ENCODE measurements at regions not wholly inside any gene's neighbourhood (a gene's known extent, or its start where the extent isn't known, plus 50 kb on each side); places are given as distances from the start of the nearest gene placed in this dataset.

DNA sequence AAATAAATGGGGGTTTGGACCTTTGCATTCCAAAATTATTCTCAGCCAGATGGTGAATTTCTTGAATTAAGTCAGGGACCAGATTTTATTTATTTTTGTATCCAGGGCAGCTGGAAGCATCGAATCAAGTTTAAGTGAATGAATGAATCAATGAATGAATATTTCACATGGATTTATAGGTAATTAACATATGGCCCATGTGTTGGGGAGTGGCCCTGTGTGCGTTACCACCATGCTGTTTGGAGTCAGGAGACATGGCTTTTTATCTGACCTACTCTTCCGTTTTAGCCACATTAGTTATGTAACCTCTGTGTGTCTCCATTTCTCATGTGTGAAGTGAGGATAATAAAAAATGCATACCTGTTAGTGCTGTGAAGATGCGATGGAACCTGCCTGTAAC is 213.5 kb downstream of the CDH26 start:
- CTCF ChIA-PET = no interaction called here
- H3K4me1 Mint-ChIP-seq (ENCODE audit: low read depth) = no peaks in the 10 kb centered on the region
- Histone ChIP-seq H3K9me3 (ENCODE audit: control insufficient read depth in 1 of 2, insufficient read depth in 1 of 2, low read length in 2 of 2) (no peaks in the 10 kb centered on the region), H3K4me1 (ENCODE audit: insufficient read depth, low read length) (no peaks in the 10 kb centered on the region), H3K36me3 (ENCODE audit: insufficient read depth, low read length) (no peaks in the 10 kb centered on the region), H3K27ac (ENCODE audit: low read depth in 1 of 2, low read length in 2 of 2) (no peak overlapping the region), H3K27me3 (ENCODE audit: control insufficient read depth in 1 of 2, insufficient read depth in 2 of 2, low read length in 2 of 2) (no peaks in the 10 kb centered on the region), H3K4me3 (ENCODE audit: low read length) (no peak overlapping the region)
- POLR2A ChIA-PET = no interaction called here
- H3K4me3 Mint-ChIP-seq = no peak overlapping the region
- no peaks in the 10 kb centered on the region for H3K9me3 Mint-ChIP-seq
- TF ChIP-seq, protein P1, sequence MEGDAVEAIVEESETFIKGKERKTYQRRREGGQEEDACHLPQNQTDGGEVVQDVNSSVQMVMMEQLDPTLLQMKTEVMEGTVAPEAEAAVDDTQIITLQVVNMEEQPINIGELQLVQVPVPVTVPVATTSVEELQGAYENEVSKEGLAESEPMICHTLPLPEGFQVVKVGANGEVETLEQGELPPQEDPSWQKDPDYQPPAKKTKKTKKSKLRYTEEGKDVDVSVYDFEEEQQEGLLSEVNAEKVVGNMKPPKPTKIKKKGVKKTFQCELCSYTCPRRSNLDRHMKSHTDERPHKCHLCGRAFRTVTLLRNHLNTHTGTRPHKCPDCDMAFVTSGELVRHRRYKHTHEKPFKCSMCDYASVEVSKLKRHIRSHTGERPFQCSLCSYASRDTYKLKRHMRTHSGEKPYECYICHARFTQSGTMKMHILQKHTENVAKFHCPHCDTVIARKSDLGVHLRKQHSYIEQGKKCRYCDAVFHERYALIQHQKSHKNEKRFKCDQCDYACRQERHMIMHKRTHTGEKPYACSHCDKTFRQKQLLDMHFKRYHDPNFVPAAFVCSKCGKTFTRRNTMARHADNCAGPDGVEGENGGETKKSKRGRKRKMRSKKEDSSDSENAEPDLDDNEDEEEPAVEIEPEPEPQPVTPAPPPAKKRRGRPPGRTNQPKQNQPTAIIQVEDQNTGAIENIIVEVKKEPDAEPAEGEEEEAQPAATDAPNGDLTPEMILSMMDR (IDR thresholded peaks at IDR 0.05) = no peak
- ATAC-seq (ENCODE audit: poor library complexity) (no peak), DNase-seq (no peak)
- no peaks in the 10 kb centered on the region for H3K27me3 Mint-ChIP-seq
- intact Hi-C loops (cut with DNase I, micrococcal nuclease) = no loop called here
- no peak overlapping the region for H3K27ac Mint-ChIP-seq
- peaks cover 4% of the 10 kb centered on the region for H3K36me3 Mint-ChIP-seq (ENCODE audit: low read depth)

DNA sequence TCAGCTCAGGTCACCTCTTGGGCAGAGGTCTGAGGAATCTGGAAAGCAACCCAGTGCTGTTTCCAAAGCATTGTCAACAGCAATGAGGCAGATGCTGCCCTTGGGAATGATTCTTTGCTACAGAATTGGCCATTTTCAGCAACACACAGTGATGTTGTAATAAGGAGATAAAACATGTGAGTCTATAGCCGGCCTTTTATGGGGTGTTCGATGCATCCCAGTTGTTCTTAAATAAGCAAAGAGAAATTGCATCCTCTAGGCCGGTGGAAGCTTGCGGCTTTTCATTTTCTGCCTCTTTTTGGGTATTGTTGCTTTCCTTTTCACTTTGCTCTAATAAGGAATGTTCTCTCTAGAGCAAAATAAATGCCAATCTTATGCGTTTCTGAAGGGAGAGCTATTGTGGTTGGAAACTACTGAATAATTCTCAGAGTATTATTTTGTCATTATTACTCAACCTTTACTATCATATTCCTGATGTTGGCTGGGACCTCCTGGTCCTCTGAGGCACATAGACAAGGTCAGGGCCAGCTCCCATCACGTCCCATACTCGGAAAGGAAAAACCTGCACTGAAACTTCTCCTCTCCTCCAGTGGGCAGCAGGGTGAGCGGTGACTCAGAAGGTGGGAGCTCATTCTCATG is 214.2 kb downstream of the CDH26 start:
- H3K27me3 ChIP-seq (ENCODE audit: control insufficient read depth in 1 of 2, insufficient read depth in 2 of 2, low read length in 2 of 2) = no peaks in the 10 kb centered on the region
- Mint-ChIP-seq H3K27me3 (no peaks in the 10 kb centered on the region), H3K4me1 (ENCODE audit: low read depth) (no peaks in the 10 kb centered on the region), H3K36me3 (ENCODE audit: low read depth) (peaks cover 4% of the 10 kb centered on the region), H3K9me3 (no peaks in the 10 kb centered on the region), H3K4me3 (no peak overlapping the region), H3K27ac (no peak overlapping the region)
- H3K4me1 ChIP-seq (ENCODE audit: insufficient read depth, low read length) = no peaks in the 10 kb centered on the region
- CTCF ChIA-PET = no interaction called here
- H3K36me3 ChIP-seq (ENCODE audit: insufficient read depth, low read length) = no peaks in the 10 kb centered on the region
- TF ChIP-seq, protein P1 (IDR thresholded peaks at IDR 0.05) = no peak
- intact Hi-C loops (cut with DNase I, micrococcal nuclease) = no loop called here
- no peak for ATAC-seq (ENCODE audit: poor library complexity)
- no peak for DNase-seq
- POLR2A ChIA-PET = no interaction called here
- no peak overlapping the region for H3K27ac ChIP-seq (ENCODE audit: low read depth in 1 of 2, low read length in 2 of 2)
- H3K9me3 ChIP-seq (ENCODE audit: control insufficient read depth in 1 of 2, insufficient read depth in 1 of 2, low read length in 2 of 2) = no peaks in the 10 kb centered on the region
- no peak overlapping the region for H3K4me3 ChIP-seq (ENCODE audit: low read length)

DNA sequence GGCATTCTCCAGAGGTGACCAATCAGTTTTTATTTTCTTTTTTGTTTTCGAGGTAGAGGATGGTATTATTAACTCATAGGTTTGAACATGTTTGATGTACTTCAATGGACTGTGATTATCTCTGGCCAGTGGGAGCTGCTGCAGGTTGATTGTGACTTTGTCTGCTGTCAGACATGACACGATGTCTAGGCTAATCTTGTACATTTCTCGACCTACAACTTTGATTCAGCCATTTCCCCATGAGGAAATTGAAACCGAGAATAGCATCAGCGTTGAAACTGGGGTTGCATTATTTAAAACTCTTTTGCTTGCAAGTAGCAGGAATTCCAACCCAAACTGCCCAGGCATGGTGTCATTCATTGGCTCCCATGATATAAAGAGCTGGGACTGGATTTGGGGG is 218.9 kb downstream of the CDH26 start:
- no peaks in the 10 kb centered on the region for H3K9me3 Mint-ChIP-seq
- CTCF ChIA-PET = no interaction called here
- POLR2A ChIA-PET = no interaction called here
- no peaks in the 10 kb centered on the region for H3K4me1 ChIP-seq (ENCODE audit: insufficient read depth, low read length)
- H3K27me3 ChIP-seq (ENCODE audit: control insufficient read depth in 1 of 2, insufficient read depth in 2 of 2, low read length in 2 of 2) = no peaks in the 10 kb centered on the region
- no peak overlapping the region for H3K27ac Mint-ChIP-seq
- intact Hi-C loops (cut with DNase I, micrococcal nuclease) = no loop called here
- DNase-seq (no peak), ATAC-seq (ENCODE audit: poor library complexity) (no peak)
- H3K36me3 Mint-ChIP-seq (ENCODE audit: low read depth) = peaks cover 4% of the 10 kb centered on the region
- TF ChIP-seq, protein P1 (IDR thresholded peaks at IDR 0.05) = no peak
- no peaks in the 10 kb centered on the region for H3K4me1 Mint-ChIP-seq (ENCODE audit: low read depth)
- no peaks in the 10 kb centered on the region for H3K36me3 ChIP-seq (ENCODE audit: insufficient read depth, low read length)
- no peak overlapping the region for H3K4me3 ChIP-seq (ENCODE audit: low read length)
- no peak overlapping the region for H3K4me3 Mint-ChIP-seq
- no peak overlapping the region for H3K27ac ChIP-seq (ENCODE audit: low read depth in 1 of 2, low read length in 2 of 2)
- H3K9me3 ChIP-seq (ENCODE audit: control insufficient read depth in 1 of 2, insufficient read depth in 1 of 2, low read length in 2 of 2) = no peaks in the 10 kb centered on the region
- no peaks in the 10 kb centered on the region for H3K27me3 Mint-ChIP-seq

Data from CD4-positive, alpha-beta T cell (primary cell).